GM11168 (cell line): ENCODE measurements at regions not wholly inside any gene's neighbourhood (a gene's known extent, or its start where the extent isn't known, plus 50 kb on each side); places are given as distances from the start of the nearest gene placed in this dataset.
"Not testable (repeated sequence)": the region's sequence is repeated elsewhere in the genome, so short reads cannot be mapped to it uniquely, and the experiment has no call there.

Source experiments
- in situ Hi-C: fragments of 300-500 bp; cut with MboI; formaldehyde crosslinking; loops from one replicate; pipeline ENCODE4 v1.12.0; 2022; ENCODE audit warnings: low sequenced_read_pairs; ENCODE audit not compliant: unreplicated experiment

DNA sequence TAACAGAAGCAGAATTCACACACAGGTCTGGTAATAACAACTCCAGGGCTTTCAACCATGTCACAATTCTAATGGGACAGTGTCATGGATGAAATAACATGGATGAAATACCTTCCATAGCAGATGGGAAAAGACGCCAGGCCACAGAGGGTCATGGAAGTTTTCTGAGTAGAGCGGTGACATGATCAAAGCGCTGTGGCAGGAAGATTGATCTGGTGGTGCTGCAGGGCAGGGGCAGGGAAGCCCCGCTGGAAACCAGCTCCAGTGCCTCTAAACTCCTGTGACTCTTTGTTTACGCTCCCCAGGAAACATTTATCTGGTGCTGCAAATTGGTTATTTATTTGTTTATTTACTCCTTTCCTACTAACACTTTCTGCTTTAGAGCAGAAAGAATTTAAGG, 108.3 kb upstream of the HMGA2 start:
- in situ Hi-C loops, result no loop called here

DNA sequence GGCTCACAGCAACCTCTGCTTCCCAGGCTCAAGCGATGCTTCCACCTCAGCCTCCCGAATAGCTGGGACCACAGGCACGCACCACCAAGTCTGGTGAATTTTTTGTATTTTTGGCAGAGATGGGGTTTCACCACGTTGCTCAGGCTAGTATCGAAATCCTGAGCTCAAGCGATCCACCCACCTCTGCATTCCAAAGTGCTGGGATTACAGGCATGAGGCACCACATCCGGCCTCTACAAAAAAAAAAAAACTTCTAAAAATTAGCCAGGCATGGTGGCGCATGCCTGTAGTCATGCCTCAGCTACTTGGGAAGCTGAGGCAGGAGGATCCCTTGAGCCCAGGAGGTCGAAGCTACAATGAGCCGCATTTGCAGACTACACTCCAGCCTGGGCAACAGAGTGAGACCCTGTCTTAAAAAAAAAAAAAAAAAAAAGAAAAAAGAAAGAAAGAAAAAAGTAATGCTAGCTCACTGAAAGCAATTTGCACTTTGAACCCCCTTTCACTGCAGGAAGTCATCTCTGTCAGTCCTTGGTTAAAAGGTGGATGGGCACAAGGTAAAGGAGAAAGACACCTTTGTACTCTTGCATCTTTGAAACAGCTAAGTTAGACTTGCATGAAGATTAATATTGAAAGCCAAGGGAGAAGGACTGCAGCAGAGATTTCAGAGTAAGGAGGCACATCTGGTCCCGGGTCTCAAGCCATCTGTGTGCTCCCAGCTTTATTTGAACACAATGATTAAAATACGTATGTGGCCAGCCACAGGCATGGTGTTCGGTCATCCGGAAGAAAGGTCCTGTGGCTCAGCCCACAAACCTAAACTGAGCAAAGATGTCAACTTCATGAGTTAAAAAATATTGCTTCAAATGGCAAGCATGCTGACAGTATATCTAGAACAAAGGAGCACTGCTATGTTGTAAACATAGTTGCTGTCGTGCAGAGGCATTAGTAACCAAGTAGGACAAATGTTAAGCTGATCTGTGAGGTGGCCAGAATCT, 103.8 kb upstream of the HMGA2 start:
- in situ Hi-C loops, result no loop called here

- in situ Hi-C loops, result no loop called here
Observed at GRCh38 chr12:65721541-65722190, 102.6 kb upstream of the HMGA2 start.

GRCh38 chr12:65725376-65725775, 98.9 kb upstream of the HMGA2 start:
- in situ Hi-C loops, result no loop called here

GRCh38 chr12:65728455-65728847, 95.8 kb upstream of the HMGA2 start:
- in situ Hi-C loops, result no loop called here

GRCh38 chr12:65728848-65729793, 95.2 kb upstream of the HMGA2 start:
- in situ Hi-C loops, result no loop called here

- in situ Hi-C loops, result no loop called here
Observed at GRCh38 chr12:65731771-65732170, 92.5 kb upstream of the HMGA2 start.

DNA sequence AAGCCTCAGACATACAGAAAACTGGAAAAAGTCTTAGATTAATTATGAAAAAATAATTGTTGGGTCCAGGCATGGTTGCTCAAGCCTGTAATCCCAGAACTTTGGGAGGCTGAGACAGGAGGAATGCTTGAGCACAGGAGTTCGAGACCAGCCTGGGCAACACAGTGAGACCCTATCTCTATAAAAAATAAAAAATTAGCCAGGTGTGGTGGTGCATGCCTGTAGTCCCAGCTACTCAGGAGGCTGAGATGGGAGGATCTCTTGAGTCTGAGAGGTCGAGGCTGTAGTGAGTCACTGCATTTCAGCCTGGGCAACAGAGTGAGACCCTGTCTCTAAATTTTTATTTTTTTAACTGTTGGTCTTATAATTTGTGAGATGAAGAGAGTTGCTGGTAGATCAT, 90.6 kb upstream of the HMGA2 start:
- in situ Hi-C loops, result not testable (repeated sequence)

- in situ Hi-C loops, result no loop called here
Observed at GRCh38 chr12:65734226-65734625, 90.1 kb upstream of the HMGA2 start.

GRCh38 chr12:65739606-65740005, 84.7 kb upstream of the HMGA2 start:
- in situ Hi-C loops, result no loop called here

GRCh38 chr12:65740506-65740872, 83.8 kb upstream of the HMGA2 start:
- in situ Hi-C loops, result no loop called here

DNA sequence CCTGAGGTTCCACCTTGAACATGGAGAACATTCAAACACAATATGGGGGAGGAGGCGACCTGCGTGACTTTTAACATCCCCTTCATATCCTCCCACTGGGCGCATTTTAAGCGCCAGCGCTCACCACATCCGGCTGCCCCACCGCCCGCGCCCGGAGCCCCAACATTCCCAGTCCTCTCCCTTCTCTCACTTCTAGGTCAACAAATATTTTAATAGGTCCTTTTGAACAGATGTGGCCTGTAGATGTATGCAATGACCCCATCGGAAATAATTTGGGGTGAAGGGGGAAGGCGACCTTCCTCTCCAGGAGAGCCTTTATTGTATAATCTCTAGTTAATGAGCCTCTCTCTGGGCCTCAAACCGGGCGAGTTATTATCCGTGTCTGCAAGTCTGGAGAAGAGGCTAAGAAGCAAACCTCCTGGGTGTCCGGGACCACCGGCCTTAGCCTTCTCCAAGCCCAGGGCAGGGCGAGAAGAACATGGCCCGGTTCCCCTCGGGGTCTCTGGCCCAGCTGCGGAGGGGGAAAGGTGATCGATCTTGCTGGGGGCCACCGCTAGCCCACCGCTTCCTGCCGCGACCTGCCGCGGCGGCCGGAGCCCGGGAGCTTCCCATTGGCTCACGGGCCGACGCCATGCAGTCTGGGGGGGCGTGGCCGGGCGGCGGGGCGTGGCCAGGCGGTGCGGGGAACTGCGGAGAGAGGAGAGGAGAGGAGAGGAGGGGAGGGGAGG, 83.2 kb upstream of the HMGA2 start:
- in situ Hi-C loops, result no loop called here

DNA sequence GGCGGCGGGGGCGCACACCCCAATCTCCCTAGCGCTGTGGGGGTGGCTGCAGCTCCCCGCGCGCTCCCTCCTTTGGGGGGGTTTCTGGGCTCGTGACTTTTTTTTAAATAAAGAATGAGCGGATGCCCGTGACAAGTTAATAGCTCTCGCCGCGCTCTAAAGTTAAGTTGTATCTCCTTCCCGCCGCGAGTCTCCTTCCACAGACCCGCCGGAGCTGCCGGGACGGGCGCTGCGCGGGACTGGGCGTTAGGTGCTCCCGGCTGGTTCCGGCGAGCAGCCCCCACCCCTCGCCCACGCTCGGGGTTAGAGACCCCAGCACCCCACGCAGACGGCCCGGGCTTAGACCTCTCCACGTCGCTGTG, 82.6 kb upstream of the HMGA2 start:
- in situ Hi-C loops, result no loop called here

DNA sequence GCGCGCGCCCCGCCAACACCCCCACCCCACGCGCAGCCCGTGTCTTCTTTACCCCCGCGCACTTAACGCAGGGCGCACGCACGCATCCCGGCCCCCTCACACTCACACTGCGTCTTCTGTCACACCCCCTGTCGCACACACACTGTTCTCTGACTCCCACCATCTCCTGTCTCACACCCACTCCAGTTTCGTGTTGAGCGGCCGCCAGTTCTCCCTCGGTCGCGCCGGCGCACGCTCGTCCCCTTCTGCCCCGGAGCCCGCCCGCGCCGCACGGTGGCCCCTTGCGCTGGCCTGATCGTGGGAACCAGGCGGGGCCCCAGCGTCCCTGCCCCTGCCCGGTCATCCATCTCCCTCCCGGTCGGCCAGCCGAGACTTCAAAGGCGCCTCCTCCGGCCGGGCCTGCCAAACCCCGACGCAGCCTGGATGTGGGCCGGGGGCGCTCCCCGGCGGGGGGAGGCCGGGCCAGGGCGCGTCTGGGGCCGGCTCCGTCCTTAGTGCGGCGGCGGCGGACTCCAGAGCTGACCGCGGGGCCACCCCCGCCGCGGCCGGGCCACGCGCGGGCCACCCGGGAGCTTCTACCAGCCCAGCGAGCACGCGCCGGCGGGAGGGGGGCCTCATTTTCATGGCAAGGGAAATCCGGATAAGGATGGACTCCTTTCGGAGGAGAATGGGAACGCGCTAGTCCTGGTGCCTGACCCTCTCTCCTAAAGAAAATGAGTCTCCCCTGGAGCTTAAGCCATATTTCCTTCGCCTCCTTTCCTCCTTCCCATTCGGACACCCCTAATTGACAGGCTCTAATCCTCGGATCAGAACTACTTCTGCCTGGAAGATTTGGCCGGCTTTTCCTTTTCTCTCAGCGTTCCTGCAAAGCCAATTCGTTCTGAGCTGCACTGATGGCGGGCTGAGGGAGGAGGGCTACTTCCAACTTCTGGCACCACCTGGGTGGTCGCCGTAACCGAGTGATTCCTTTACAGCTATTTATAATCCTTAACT, 82.0 kb upstream of the HMGA2 start:
- in situ Hi-C loops, result no loop called here

- in situ Hi-C loops, result not testable (repeated sequence)
Observed at GRCh38 chr12:65744236-65744840, 79.9 kb upstream of the HMGA2 start.

DNA sequence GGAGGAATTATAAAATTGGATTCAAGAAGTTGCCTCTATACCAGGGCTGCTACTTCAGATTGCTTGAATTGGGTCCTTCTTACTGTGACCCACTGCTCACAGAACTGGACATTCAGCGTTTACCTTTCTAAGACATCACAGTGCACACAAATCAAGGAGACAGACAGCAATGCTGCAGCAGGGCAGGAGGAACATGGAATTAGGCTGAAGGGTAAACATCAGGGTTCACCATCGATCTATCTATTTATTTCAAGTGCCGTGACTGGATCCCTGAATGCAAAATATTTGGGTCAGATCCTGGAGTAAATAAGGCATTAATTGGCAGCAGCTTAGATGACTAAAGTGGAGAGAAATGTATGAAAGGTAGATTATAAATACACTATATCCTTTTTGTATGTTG, 76.9 kb upstream of the HMGA2 start:
- in situ Hi-C loops, result no loop called here

GRCh38 chr12:65748332-65748731, 76.0 kb upstream of the HMGA2 start:
- in situ Hi-C loops, result no loop called here

- in situ Hi-C loops, result no loop called here
Observed at GRCh38 chr12:65754290-65754689, 70.0 kb upstream of the HMGA2 start.
